HG03558 (cell line): ENCODE measurements at regions not wholly inside any gene's neighbourhood (a gene's known extent, or its start where the extent isn't known, plus 50 kb on each side); places are given as distances from the start of the nearest gene placed in this dataset.

ENCODE experiments used
- ATAC-seq: cut with Tn5 transposase; IDR thresholded peaks from one replicate; pipeline ENCODE4 v1.9.1; 2021; ENCODE audit warnings: moderate number of reproducible peaks; ENCODE audit not compliant: unreplicated experiment; ENCODE audit errors: extremely low read depth

DNA sequence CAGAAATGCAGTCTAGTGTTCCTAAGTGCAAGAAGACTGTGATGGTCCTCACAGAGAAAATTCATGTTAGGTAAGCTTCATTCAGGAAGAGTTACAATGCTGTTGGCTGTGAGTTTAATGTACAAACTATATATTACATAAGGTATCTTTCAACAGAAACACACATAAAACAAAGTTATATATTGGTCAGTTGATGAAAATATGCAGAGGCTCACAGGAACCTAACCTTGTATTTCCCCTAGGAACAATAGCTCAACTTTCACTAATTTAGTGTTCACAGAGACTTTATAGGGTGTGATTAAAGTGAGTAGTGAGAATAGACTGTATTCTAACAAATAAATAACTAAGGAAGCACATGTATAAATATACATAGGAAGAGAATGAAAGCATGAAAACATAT is 676.9 kb upstream of the ADGRL4 start:
- no peak for ATAC-seq

DNA sequence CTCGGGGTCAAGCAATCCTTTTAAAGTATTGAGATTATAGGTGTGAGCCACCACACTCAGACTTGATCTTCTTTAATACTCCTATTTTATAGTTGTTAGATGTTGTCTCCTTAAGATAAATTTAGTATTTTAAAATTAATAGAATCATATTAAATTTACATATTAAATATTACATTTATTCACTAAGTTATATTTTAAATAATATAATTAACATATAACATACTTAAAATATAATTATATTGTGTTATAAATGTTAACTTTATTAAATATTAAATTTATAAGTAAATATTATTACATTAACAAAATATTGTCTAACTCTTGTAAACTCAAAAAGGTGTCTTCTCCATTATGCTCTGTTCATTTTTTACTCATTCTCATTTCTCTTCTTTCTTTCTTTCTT is 675.9 kb upstream of the ADGRL4 start:
- ATAC-seq, result no peak

DNA sequence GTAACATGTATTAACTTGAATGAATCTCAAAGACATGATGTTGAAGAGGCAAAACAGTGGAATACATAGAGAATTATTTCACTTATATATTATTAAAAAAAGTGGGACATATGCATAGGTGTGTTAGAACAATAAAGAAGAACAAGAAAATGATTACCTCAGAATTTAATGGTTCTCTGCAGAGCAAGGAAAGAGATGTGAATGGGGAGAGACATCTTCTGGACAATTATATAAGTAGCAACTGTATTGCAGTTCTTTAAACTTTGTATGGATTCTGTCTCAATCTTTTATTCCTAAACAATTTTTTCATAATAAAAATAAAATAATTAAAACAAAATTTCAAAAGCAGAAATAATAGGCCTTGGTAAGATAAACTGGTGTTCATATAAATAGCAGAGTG is 674.9 kb upstream of the ADGRL4 start:
- no peak for ATAC-seq

DNA sequence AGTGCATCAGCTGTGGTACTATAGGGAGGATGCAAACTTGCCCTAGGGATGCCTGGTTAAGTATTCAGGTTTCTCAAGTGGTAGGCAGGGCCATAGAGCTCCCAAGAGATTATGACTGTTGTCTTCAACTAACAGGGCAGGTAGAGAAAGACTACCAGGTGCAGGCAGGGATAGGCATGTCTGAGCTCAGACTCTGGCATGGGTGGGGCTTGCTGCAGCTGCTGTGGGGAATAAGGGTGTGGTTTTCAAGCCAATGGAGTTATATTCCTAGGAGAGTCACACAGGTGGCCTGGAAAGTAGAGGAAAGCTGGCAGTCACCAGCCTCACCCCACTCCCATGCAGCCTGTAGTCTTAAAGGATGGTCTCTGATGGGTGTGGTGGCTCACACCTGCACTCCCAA is 673.4 kb upstream of the ADGRL4 start:
- no peak for ATAC-seq

DNA sequence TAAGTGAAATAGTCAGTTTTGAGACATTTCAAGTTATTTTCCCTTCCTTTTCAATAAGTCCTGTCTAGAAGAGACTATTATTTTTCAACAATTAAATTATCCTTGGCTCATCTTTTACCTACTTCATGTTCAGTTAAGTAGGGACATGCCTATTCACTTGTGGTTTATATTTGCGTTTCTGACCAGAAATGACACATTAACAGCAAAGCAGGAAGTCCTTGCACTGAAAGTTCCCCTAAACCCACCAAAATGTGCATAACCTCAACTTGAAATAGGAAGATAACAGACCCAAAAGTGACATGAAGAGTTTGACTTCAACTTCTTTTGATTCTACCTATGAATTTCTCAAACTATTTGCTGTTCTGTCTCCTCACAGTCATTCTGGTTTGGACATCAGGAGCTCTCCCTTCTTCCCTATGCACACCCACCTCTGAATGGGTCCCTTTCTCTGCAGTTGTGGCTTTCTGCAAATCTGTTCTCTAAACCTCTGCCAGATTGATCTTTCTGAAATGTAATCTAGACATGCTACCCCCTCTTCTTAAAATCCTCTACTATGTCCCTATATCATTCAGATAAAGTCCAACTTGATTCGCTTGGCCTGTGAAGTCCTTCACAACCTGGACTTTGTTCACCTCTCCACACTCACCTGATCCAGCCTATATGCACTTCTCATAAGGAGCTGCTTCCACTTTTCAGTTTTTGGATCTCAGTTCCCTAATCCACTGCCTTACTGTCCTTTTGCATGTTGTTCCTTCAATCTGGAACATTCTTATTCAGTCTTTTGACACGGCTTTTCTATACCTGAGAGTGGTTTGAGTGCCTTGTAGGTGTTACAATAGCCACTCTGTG is 661.5 kb upstream of the ADGRL4 start:
- peak; percentile 89 for ATAC-seq

DNA sequence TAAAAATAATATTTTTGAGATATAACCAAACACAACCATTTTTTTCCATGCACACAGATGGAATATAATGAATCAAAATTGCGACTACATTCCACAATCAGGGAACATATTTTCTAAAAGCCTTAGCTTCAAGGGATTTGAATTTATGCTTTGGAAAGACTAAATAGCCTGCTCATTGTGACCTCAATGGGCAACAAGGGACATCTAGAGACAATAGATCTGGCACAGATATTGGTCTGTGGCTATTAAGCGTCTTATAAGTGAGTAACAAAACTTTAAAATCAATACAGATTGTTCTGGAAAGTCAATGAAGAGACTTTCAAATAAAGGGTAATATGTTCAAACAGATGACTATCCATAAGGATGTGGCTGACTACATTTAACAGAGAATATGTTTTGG is 660.6 kb upstream of the ADGRL4 start:
- no peak for ATAC-seq

DNA sequence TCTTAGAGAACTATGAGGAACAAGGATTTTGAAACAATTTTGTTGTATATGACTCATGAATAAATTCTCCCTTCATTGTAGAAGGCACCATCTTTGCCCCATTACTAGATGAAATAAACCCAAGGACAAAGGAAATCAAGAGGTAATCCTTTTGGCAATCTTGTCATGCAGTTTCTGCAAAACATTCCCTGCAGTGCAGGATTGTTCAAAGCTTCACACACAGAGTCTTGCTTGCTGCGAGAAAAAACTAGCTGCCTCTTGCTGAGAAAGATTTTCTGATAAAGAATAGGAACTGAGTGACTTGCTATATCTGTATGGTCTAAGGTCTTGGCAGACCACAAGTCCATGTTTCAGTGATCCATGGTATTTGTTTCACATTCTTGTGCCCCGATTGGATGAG is 657.4 kb upstream of the ADGRL4 start:
- ATAC-seq, result no peak

DNA sequence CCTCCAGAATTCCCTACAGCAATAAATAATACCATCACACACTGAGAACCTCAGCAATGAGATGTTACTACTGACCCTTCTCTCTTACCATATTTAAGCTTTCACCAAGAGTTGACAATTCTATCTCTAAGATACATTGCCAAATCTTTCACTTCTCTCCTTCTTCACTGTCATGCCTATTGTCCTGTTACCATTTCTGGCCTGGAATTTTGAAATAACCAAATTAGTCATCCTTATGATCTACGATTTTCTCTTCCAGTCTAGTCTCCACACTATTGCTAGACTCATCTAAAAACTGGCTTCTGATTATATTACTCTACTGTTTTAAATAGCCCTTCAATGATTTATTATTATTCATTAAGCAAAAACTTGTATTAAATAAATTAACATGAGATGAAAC is 656.1 kb upstream of the ADGRL4 start:
- no peak for ATAC-seq

DNA sequence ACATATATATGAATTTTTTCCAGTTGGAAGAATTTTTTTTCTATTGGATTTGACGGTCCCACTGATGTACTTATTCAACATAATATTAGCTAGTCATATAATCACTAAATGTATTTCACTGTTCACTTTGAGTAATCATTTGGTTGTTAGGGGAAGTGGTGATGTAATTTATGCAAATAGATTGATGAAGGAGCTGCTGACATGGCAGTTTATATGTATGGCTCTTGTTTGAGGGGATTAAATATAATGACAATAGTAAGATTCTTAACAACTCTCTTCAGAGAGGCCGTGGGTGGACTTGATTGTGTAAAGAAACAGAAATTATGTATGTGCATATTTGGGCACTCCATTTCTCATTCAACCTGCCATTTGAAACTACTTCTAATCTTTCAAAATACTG is 653.6 kb upstream of the ADGRL4 start:
- ATAC-seq, result no peak

DNA sequence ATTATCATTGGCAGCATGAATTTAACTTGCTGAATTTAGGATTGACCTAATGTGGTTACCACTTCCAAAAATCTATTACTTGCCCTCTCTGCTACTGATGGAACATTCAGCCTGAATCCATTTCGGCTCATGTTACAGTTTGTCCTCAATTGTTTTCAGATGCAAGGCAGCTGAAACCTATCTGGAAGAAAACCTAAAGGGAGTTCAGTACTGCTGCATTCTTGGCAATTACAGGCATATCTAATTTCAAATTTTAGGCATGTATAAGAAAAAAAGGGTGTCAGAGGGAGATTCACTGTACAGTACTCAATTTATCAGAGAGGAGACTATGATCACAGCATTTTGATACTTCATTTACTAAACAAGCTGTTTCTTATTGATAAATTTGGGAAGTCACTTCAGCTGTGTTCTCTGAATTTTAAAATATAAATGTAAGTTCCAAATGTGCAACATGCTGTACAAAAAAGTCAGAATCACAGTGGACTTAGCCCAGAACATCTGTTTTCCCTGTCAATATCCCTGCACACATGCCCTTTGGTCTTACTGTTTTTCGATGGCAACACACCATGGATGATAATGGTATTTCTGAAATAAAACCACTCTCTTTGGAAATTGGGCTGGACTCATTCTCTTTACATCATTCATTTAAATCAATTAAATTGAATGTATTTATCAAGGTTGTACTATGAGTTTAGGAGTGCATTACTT is 651.6 kb upstream of the ADGRL4 start:
- no peak for ATAC-seq

DNA sequence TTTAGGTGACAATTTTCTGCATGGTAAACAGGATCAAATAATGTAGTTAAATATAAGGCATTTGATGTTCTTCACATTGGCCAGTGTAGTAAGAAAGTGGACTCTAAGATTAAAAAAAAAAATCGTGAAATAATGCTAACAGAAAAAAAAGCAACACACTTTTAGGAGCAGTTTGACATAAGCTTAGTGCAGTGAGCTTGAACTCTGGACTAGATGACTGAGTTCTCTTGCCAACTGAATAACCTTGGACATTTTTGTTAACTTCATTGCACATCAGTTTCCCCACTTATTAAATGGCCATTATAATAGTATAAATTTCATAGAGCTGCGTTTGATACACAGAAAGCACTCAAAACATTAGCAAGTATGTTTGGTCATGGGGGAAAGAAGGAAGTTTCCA is 649.3 kb upstream of the ADGRL4 start:
- no peak for ATAC-seq

DNA sequence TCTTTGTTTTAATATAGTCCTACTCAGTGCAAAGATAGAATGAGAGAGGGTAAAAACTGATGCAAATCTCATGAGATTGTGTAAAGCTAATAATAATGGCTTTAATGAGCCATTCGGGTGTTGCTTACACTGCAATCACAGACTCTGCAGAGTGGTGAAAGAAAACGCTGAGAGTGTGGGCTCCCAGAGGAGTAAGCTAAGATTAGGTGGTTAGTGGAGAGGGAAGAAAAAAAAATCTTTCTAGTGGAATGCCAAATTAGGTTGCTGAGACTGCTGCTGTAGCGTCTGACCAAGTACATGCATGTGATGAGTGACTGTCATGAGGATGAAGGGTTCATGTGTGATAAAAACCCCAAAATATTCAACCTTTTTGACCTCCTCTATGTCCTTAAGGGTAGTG is 645.9 kb upstream of the ADGRL4 start:
- no peak for ATAC-seq

DNA sequence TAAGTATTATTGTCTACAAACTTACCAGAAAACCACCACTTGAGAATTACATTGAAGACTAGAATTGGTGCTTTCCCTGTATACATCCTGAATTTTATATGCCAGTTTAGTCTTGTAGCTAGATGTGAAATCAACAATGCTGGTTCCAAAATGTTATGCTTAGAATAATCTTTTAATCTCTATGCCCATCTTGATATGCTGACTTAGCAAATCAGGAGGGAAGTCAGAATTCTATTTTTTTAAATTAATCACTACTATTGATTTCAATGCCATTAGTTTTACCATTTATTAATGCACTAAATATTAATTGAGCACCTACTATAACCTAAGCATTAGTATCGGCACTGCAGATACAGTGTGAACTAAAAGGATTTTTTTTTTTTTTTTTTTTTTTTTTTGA is 641.6 kb upstream of the ADGRL4 start:
- no peak for ATAC-seq

DNA sequence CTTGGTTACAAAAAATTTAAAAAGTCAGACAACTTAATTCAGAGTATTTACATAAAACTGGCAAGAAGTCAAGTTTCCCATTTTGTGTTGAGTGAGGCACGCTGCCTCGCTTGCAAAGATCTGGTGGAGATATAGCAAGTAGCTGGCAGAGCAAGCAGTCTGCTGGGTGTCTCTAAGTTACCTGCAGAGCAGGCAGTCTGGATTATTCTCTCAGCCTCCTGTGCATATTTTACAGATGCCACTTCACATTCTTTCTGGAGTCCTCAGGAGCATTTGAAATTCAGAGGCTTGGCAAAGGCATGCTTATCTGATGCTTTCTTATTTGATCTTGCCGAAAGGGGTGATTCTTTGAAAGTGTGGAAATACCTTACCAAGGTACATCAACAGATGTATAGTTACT is 640.4 kb upstream of the ADGRL4 start:
- no peak for ATAC-seq

DNA sequence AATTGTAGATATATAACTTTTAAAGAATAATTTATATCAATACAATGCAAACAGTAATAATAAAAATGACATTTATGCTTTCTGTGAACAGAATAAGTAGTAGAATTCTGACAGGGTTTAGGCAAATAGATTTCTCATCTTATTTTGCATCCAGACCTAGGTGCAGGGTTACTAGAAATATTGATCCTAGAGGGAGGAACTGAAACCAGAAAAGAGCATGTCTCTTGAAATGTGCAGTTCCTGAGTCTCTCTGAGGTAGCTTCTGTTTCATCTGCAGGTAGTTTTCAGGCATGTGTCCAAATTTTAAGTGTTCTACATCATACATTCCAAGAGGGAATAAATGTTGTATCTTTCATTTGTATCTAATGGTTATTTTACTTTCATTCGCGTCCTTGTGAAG is 631.9 kb upstream of the ADGRL4 start:
- peak; percentile 92 for ATAC-seq

DNA sequence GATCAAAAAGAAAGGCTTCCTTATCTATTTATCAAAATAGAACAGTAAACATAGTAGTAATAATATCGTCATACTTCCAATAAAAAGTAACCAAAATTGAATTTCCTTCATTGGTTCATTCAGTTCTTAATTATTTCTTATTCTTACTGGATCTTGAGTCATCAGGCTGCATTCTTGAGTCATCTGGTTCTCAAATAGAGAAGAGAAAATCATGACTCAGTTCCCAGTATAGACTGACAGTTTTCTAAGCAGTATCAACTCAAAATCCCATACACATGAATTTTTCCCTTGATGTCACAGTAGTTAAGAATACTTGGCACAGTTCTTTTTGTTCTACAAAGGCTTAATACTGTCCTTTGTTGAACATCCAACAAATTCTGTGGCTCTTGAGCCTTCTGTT is 626.9 kb upstream of the ADGRL4 start:
- ATAC-seq, result no peak

DNA sequence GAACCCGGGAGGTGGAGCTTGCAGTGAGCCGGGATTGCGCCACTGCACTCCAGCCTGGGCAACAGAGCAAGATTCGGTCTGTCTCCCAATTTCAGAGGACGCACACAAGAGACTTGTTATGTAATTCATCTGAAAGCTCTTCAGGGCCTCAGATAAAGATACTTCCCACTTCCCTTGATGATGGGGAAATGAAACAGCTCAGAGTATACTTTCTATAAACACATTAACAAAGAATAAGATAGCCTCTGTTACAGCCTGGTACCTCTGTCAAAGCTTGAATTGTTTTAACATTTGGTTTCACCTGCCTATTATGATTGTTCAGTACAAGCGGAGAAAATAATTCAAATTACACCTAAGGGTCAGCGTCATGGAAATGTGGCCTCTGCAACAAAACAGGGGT is 622.9 kb upstream of the ADGRL4 start:
- no peak for ATAC-seq

DNA sequence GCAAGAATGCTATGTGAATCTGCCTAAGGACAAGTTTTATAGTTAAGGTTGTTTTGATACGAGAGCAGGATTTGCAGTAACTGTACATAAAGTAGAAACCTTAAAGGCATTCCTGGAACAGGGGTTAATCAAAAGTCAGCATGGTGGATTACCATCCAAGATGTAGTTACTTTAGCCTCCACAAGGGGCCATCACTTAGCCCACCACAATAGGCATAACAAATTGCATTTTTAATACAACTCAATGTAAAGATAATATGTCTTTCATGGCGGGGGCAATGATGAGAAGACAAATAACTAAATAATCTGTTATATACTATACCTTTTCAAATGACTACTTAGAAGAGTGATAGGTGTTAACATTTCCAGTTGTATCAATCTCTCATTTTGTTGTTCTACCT is 611.2 kb upstream of the ADGRL4 start:
- no peak for ATAC-seq

DNA sequence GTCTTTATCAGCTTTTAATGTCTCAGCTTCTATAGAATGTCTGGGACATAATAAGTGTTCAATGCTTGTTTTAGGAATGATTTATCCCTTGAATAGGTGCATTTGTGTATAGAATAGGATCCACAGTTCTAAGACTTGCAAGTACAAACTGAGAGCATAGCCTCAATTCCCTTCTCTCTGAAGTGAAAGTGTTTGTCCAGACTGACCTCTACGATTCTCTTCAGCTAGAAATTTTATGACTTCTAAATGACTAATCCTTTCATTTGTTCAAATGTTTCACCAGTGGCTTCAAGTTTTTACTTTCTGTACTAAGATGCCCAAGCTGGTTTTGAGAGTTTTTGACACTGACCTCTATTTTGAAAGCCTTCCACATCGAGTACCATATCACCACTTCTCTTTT is 608.2 kb upstream of the ADGRL4 start:
- no peak for ATAC-seq

DNA sequence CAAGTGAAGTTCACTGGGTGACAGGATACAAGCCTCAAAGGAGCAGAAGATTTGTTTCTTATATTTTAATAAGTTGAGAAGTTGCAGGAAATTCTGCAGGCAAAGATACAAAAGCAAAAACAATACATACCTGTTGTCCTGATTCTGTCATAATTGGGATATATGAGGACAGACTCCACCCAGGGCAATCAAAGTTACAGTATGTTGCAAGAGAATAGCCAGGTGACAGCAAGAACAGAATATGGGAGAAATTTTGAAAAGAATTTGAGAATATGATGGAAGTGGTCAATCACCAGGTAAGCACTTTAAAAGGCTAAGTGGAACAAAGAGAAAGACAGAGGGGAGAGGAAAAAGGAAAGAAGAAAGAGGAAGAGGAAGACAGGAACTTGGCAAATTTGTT is 607.6 kb upstream of the ADGRL4 start:
- no peak for ATAC-seq

DNA sequence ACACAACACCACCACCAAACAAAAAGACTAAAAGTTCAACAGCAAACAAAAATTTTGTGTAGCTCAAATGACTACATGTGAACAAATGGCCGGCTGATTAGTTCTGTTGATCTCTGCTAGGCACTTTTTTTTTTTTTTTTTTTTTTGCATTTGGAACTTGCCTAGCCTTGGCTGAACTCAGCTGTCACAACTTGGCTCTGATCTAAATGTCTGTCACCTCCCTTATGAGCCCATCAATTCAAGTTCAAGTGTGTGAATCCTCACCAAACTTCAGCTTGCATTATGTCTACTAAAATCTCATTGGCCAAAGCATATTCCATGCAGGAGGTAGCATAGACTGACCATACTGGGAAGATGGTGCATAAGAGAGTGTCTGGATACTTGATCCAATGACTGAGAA is 606.5 kb upstream of the ADGRL4 start:
- ATAC-seq, result no peak
